HEK293 (cell line): ENCODE measurements at regions not wholly inside any gene's neighbourhood (a gene's known extent, or its start where the extent isn't known, plus 50 kb on each side); places are given as distances from the start of the nearest gene placed in this dataset.
A peak's percentile ranks its signal among the peaks of the same experiment; 100 is the strongest.

Source experiments
- CTCF ChIA-PET: fragments of 350-600 bp; formaldehyde crosslinking; extraction: SDS; loops from one replicate; lab custom pipeline; 2021; ENCODE audit warnings: antibody characterized with exemption; lab: Yijun Ruan, JAX
- POLR2A ChIA-PET: fragments of 300-600 bp; formaldehyde crosslinking; extraction: SDS; loops from one replicate; lab custom pipeline; 2020; ENCODE audit warnings: antibody characterized with exemption, inconsistent platforms; lab: Yijun Ruan, JAX
- H3K27ac ChIP-seq: fragments of 200-500 bp; sonication (Bioruptor generic); 2 replicates; pipeline ENCODE4 v1.5.1; 2014; ENCODE audit warnings: low read depth, low read length, control low read depth, inconsistent platforms; ENCODE audit errors: extremely low read depth
- H3K36me3 ChIP-seq, 2 experiments: fragments of 200-500 bp in 1 of 2; sonication (Bioruptor generic) in 1 of 2; 1 replicate in 1 of 2; 2 replicates in 1 of 2; pipeline ENCODE4 v1.5.1; 2014 to 2017; ENCODE audit warnings: inconsistent platforms in 2 of 2, low read length in 2 of 2; ENCODE audit not compliant: control insufficient read depth in 2 of 2, insufficient read depth in 1 of 2
- H3K4me1 ChIP-seq: fragments of 200-500 bp; sonication (Bioruptor generic); 2 replicates; pipeline ENCODE4 v1.5.1; 2014; ENCODE audit warnings: mild to moderate bottlenecking, low read length, inconsistent platforms; ENCODE audit not compliant: control insufficient read depth, insufficient read depth
- H3K4me3 ChIP-seq: 2 replicates; pipeline ENCODE4 v1.5.1; 2011; ENCODE audit warnings: low read depth, mild to moderate bottlenecking, control low read depth, low read length, moderate library complexity
- H3K9me3 ChIP-seq: fragments of 200-500 bp; sonication (Bioruptor generic); 2 replicates; pipeline ENCODE4 v1.5.1; 2014; ENCODE audit warnings: low read depth, low read length, inconsistent platforms; ENCODE audit not compliant: control insufficient read depth, insufficient read depth
- AEBP2 ChIP-seq: fragments of 450-650 bp; formaldehyde crosslinking; IDR thresholded peaks from 2 replicates; pipeline ENCODE4 v1.5.1; 2016; ENCODE audit warnings: missing biosample characterization, missing genetic modification characterization, borderline replicate concordance
- BCL11A ChIP-seq: fragments of 450-650 bp; formaldehyde crosslinking; IDR thresholded peaks from 2 replicates; pipeline ENCODE4 v1.5.1; 2016; ENCODE audit warnings: low read depth, missing biosample characterization, missing genetic modification characterization
- EGR2 ChIP-seq: fragments of 450-650 bp; formaldehyde crosslinking; IDR thresholded peaks from 2 replicates; pipeline ENCODE4 v1.5.1; 2016; ENCODE audit warnings: low read depth, missing biosample characterization, missing genetic modification characterization
- GLIS1 ChIP-seq: fragments of 450-650 bp; formaldehyde crosslinking; IDR thresholded peaks from 2 replicates; pipeline ENCODE4 v1.5.1; 2016; ENCODE audit warnings: missing biosample characterization, missing genetic modification characterization
- HOXA7 ChIP-seq: sonication (generic); formaldehyde crosslinking; IDR thresholded peaks from 2 replicates; pipeline ENCODE4 v1.8.1; 2022; ENCODE audit warnings: missing genetic modification reagents, borderline replicate concordance
- HOXC10 ChIP-seq: sonication (generic); formaldehyde crosslinking; IDR thresholded peaks from 2 replicates; pipeline ENCODE4 v1.8.1; 2023; ENCODE audit warnings: mild to moderate bottlenecking, missing genetic modification reagents
- OVOL3 ChIP-seq: fragments of 450-650 bp; formaldehyde crosslinking; IDR thresholded peaks from 2 replicates; pipeline ENCODE4 v1.5.1; 2016; ENCODE audit warnings: missing biosample characterization, missing genetic modification characterization
- SP3 ChIP-seq: fragments of 450-650 bp; formaldehyde crosslinking; IDR thresholded peaks from 2 replicates; pipeline ENCODE4 v1.5.1; 2016; ENCODE audit warnings: missing biosample characterization, missing genetic modification characterization
- ZBTB17 ChIP-seq: fragments of 450-650 bp; formaldehyde crosslinking; IDR thresholded peaks from 2 replicates; pipeline ENCODE4 v1.5.1; 2016; ENCODE audit warnings: missing biosample characterization, missing genetic modification characterization
- ZBTB21 ChIP-seq: fragments of 450-650 bp; formaldehyde crosslinking; IDR thresholded peaks from 2 replicates; pipeline ENCODE4 v1.5.1; 2017; ENCODE audit warnings: missing biosample characterization, missing genetic modification characterization
- ZBTB48 ChIP-seq: fragments of 450-650 bp; formaldehyde crosslinking; IDR thresholded peaks from 2 replicates; pipeline ENCODE4 v1.5.1; 2016; ENCODE audit warnings: missing biosample characterization, missing genetic modification characterization
- ZFP41 ChIP-seq: fragments of 450-650 bp; formaldehyde crosslinking; IDR thresholded peaks from 2 replicates; pipeline ENCODE4 v1.5.1; 2016; ENCODE audit warnings: missing biosample characterization, missing genetic modification characterization, borderline replicate concordance
- ZIC2 ChIP-seq: fragments of 450-650 bp; formaldehyde crosslinking; IDR thresholded peaks from 2 replicates; pipeline ENCODE4 v1.5.1; 2016; ENCODE audit warnings: missing biosample characterization, missing genetic modification characterization
- ZNF138 ChIP-seq: fragments of 450-650 bp; formaldehyde crosslinking; IDR thresholded peaks from 2 replicates; pipeline ENCODE4 v1.5.1; 2016; ENCODE audit warnings: missing biosample characterization, missing genetic modification characterization, borderline replicate concordance
- ZNF140 ChIP-seq: fragments of 450-650 bp; formaldehyde crosslinking; IDR thresholded peaks from 2 replicates; pipeline ENCODE4 v1.5.1; 2016; ENCODE audit warnings: missing biosample characterization, missing genetic modification characterization
- ZNF341 ChIP-seq: fragments of 450-650 bp; formaldehyde crosslinking; IDR thresholded peaks from 2 replicates; pipeline ENCODE4; 2016; ENCODE audit warnings: low read depth, missing biosample characterization, missing genetic modification characterization
- ZNF362 ChIP-seq: fragments of 450-650 bp; formaldehyde crosslinking; IDR thresholded peaks from 2 replicates; pipeline ENCODE4 v1.5.1; 2016; ENCODE audit warnings: missing biosample characterization, missing genetic modification characterization
- ZNF391 ChIP-seq: fragments of 450-650 bp; formaldehyde crosslinking; IDR thresholded peaks from 2 replicates; pipeline ENCODE4 v1.5.1; 2016; ENCODE audit warnings: low read depth, missing biosample characterization, missing genetic modification characterization, borderline replicate concordance
- ZNF416 ChIP-seq: fragments of 450-650 bp; formaldehyde crosslinking; IDR thresholded peaks from 2 replicates; pipeline ENCODE4 v1.5.1; 2016; ENCODE audit warnings: missing biosample characterization, missing genetic modification characterization
- ZNF423 ChIP-seq: fragments of 450-650 bp; formaldehyde crosslinking; IDR thresholded peaks from 2 replicates; pipeline ENCODE4 v1.5.1; 2016; ENCODE audit warnings: missing biosample characterization, missing genetic modification characterization
- ZNF449 ChIP-seq: fragments of 450-650 bp; formaldehyde crosslinking; IDR thresholded peaks from 2 replicates; pipeline ENCODE4 v1.5.1; 2017; ENCODE audit warnings: missing biosample characterization, mild to moderate bottlenecking, missing genetic modification characterization, moderate library complexity
- ZNF488 ChIP-seq: fragments of 450-650 bp; formaldehyde crosslinking; IDR thresholded peaks from 2 replicates; pipeline ENCODE4 v1.5.1; 2016; ENCODE audit warnings: missing biosample characterization, missing genetic modification characterization
- ZNF501 ChIP-seq: fragments of 450-650 bp; formaldehyde crosslinking; IDR thresholded peaks from 2 replicates; pipeline ENCODE4 v1.5.1; 2016; ENCODE audit warnings: missing biosample characterization, missing genetic modification characterization
- ZNF544 ChIP-seq: fragments of 450-650 bp; formaldehyde crosslinking; IDR thresholded peaks from 2 replicates; pipeline ENCODE4 v1.5.0; 2017; ENCODE audit warnings: missing biosample characterization, missing genetic modification characterization
- ZNF580 ChIP-seq: fragments of 450-650 bp; formaldehyde crosslinking; IDR thresholded peaks from 2 replicates; pipeline ENCODE4 v1.5.1; 2016; ENCODE audit warnings: missing biosample characterization, missing genetic modification characterization
- ZNF585B ChIP-seq: fragments of 450-650 bp; formaldehyde crosslinking; IDR thresholded peaks from 2 replicates; pipeline ENCODE4 v1.5.1; 2016; ENCODE audit warnings: missing biosample characterization, missing genetic modification characterization
- ZNF610 ChIP-seq: fragments of 450-650 bp; formaldehyde crosslinking; IDR thresholded peaks from 2 replicates; pipeline ENCODE4 v1.5.1; 2016; ENCODE audit warnings: missing biosample characterization, missing genetic modification characterization, borderline replicate concordance
- ZNF629 ChIP-seq: fragments of 450-650 bp; formaldehyde crosslinking; IDR thresholded peaks from 2 replicates; pipeline ENCODE4 v1.5.1; 2017; ENCODE audit warnings: missing biosample characterization, missing genetic modification characterization
- ZNF639 ChIP-seq: fragments of 450-650 bp; formaldehyde crosslinking; IDR thresholded peaks from 2 replicates; pipeline ENCODE4 v1.5.1; 2016; ENCODE audit warnings: missing biosample characterization, missing genetic modification characterization
- ZNF658 ChIP-seq: fragments of 450-650 bp; formaldehyde crosslinking; IDR thresholded peaks from 2 replicates; pipeline ENCODE4; 2016; ENCODE audit warnings: missing biosample characterization, missing genetic modification characterization
- ZNF664 ChIP-seq: fragments of 450-650 bp; formaldehyde crosslinking; IDR thresholded peaks from 2 replicates; pipeline ENCODE4 v1.5.1; 2016; ENCODE audit warnings: missing biosample characterization, missing genetic modification characterization
- ZNF692 ChIP-seq: fragments of 450-650 bp; formaldehyde crosslinking; IDR thresholded peaks from 2 replicates; pipeline ENCODE4 v1.5.1; 2016; ENCODE audit warnings: missing biosample characterization, missing genetic modification characterization
- ZNF791 ChIP-seq: fragments of 450-650 bp; formaldehyde crosslinking; IDR thresholded peaks from 2 replicates; pipeline ENCODE4 v1.5.1; 2016; ENCODE audit warnings: missing biosample characterization, missing genetic modification characterization

- ChIA-PET CTCF (no interaction called here), POLR2A (no interaction called here)
- H3K9me3 ChIP-seq: no peaks in the 10 kb centered on the region
- H3K4me1 ChIP-seq: no peaks in the 10 kb centered on the region
- no peak overlapping the region for H3K4me3 ChIP-seq
- no peak overlapping the region for H3K27ac ChIP-seq
- no peaks in the 10 kb centered on the region for H3K36me3 ChIP-seq
- no peak for TF ChIP-seq HOXC10 (CRISPR knock-in tag)
- TF ChIP-seq ZNF664 (tag by site-specific recombination): no peak
- no peak for TF ChIP-seq ZFP41 (tag by site-specific recombination)
- TF ChIP-seq HOXA7 (CRISPR knock-in tag): no peak
- TF ChIP-seq ZNF610: no peak
- no peak for TF ChIP-seq ZNF658 (tag by site-specific recombination)
- no peak for TF ChIP-seq ZNF501 (tag by site-specific recombination)
- peak; percentile 20; the same call in 1 of the 2 replicates for TF ChIP-seq ZNF341 (tag by site-specific recombination)
- TF ChIP-seq ZNF140: no peak
- no peak for TF ChIP-seq ZNF138 (tag by site-specific recombination)
- no peak for TF ChIP-seq ZNF639 (tag by site-specific recombination)
- TF ChIP-seq ZNF449: peak; percentile 30; the same call in 1 of the 2 replicates
- no peak for TF ChIP-seq ZNF791 (tag by site-specific recombination)
- TF ChIP-seq ZNF391 (tag by site-specific recombination): no peak
- no peak for TF ChIP-seq AEBP2
- TF ChIP-seq ZNF362 (tag by site-specific recombination): no peak
- TF ChIP-seq ZBTB48 (tag by site-specific recombination): no peak
- TF ChIP-seq ZNF423: no peak
- TF ChIP-seq GLIS1 (tag by site-specific recombination): peak; percentile 58
- no peak for TF ChIP-seq SP3
- peak; percentile 57 for TF ChIP-seq ZIC2 (tag by site-specific recombination)
- TF ChIP-seq ZNF692 (tag by site-specific recombination): no peak
- no peak for TF ChIP-seq ZNF629
- TF ChIP-seq ZBTB21 (tag by site-specific recombination): no peak
- TF ChIP-seq OVOL3: no peak
- no peak for TF ChIP-seq ZBTB17
- no peak for TF ChIP-seq EGR2 (tag by site-specific recombination)
- TF ChIP-seq ZNF580 (tag by site-specific recombination): no peak
- no peak for TF ChIP-seq ZNF585B (tag by site-specific recombination)
- no peak for TF ChIP-seq ZNF416
- TF ChIP-seq ZNF544 (tag by site-specific recombination): no peak
- TF ChIP-seq ZNF488: no peak
- TF ChIP-seq BCL11A (tag by site-specific recombination): no peak
Observed at GRCh38 chr5:113692891-113693457, 179.5 kb downstream of the YTHDC2 start.
